Muscle of leg (tissue), 3 donors: ENCODE measurements at regions not wholly inside any gene's neighbourhood (a gene's known extent, or its start where the extent isn't known, plus 50 kb on each side); places are given as distances from the start of the nearest gene placed in this dataset.

Experiments
- DNase-seq: peaks from one replicate; pipeline ENCODE4 v3.0.0; 2013
- H3K27ac ChIP-seq: one replicate; pipeline ENCODE4 v1.5.1; 2013; ENCODE audit warnings: mild to moderate bottlenecking, low read length, control low read depth
- H3K27me3 ChIP-seq: one replicate; pipeline ENCODE4 v1.6.1; 2013; ENCODE audit warnings: low read length; ENCODE audit not compliant: control insufficient read depth, insufficient read depth
- H3K36me3 ChIP-seq: one replicate; pipeline ENCODE4 v1.6.1; 2013; ENCODE audit warnings: low read length; ENCODE audit not compliant: control insufficient read depth, insufficient read depth
- H3K4me1 ChIP-seq: one replicate; pipeline ENCODE4 v1.6.1; 2013; ENCODE audit warnings: low read length; ENCODE audit not compliant: control insufficient read depth, insufficient read depth
- H3K4me3 ChIP-seq: one replicate; pipeline ENCODE4 v1.5.1; 2013; ENCODE audit warnings: low read length, control low read depth
- H3K9me3 ChIP-seq: replicated peaks from 2 replicates; pipeline ENCODE4 v1.6.1; 2013; ENCODE audit warnings: low read depth, low read length; ENCODE audit not compliant: control insufficient read depth
- WGBS: methylation state at CpG from one replicate; pipeline ENCODE4 v1.1.5; 2013; ENCODE audit warnings: missing lambda C conversion rate; ENCODE audit not compliant: insufficient coverage; 5-methylcytosine and 5-hydroxymethylcytosine counted together

- Histone ChIP-seq H3K36me3 (no peaks in the 10 kb centered on the region), H3K4me3 (no peak overlapping the region), H3K4me1 (peaks cover 30% of the 10 kb centered on the region), H3K27me3 (peaks cover 26% of the 10 kb centered on the region), H3K27ac (no peak overlapping the region), H3K9me3 (no peaks in the 10 kb centered on the region)
- DNase-seq: no peak
- WGBS: 37% methylated on average over 26 of the region's 27 CpGs
These were observed 63.4 kb upstream of the RNU6ATAC start for GRCh38 chr9:134227451-134228411.

- Histone ChIP-seq H3K9me3 (no peaks in the 10 kb centered on the region), H3K27me3 (peaks cover 26% of the 10 kb centered on the region), H3K4me1 (peaks cover 30% of the 10 kb centered on the region), H3K36me3 (no peaks in the 10 kb centered on the region), H3K4me3 (no peak overlapping the region), H3K27ac (no peak overlapping the region)
- no peak for DNase-seq
- WGBS: 60% methylated on average over 2 of the region's 8 CpGs
These were observed 64.3 kb upstream of the RNU6ATAC start for GRCh38 chr9:134228649-134229048.

- no peaks in the 10 kb centered on the region for H3K36me3 ChIP-seq
- no peaks in the 10 kb centered on the region for H3K9me3 ChIP-seq
- peaks cover 26% of the 10 kb centered on the region for H3K4me1 ChIP-seq
- no peak overlapping the region for H3K27ac ChIP-seq
- WGBS: 89% methylated on average over 22 of the region's 23 CpGs
- DNase-seq: no peak
- no peak overlapping the region for H3K4me3 ChIP-seq
- H3K27me3 ChIP-seq: peaks cover 21% of the 10 kb centered on the region
These were observed 65.2 kb upstream of the RNU6ATAC start for GRCh38 chr9:134229466-134230091.

DNA sequence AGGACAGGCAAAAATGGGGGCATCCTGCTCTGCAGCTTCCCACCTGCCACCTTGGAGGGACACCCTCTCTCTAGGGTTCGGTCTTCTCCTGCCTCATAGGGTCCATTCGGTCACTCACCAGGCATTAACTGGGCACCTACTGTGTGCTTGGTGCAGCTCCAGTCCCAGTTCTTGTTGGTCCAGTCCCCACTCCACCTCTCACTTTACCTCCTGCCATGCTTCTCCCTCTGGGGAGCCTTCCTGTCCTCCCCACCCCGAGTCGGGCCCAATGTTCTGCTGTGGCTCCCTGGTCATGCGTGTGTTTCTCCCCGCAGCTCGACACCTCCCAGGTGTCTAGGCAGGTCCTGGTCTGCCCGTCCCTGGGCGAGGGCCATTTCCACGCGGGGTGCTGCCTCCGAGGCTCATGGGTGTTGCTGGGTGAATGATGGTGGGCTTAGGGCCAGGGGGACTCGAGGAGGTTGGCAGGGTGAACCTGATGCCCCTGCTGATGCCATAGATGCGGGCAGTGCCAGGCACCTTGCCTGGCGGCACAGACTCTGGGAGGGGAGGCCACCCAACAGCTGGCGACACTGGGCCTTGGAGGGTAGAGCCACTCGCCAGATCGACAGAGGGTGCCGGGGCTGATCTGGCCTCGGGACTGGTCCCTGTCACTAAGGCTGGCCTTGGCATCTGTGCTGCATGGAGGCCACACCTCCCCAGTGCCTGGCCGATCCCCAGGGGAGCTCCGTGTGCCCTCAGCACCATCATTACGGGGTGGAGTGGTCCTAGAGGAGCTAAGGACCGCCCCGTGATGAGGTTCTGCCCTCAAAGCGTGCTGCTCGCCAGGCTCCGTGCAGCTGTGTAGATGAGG lies 66.0 kb upstream of the RNU6ATAC start:
- H3K9me3 ChIP-seq: no peaks in the 10 kb centered on the region
- DNase-seq: no peak
- peaks cover 21% of the 10 kb centered on the region for H3K27me3 ChIP-seq
- H3K4me3 ChIP-seq: no peak overlapping the region
- H3K4me1 ChIP-seq: peaks cover 26% of the 10 kb centered on the region
- no peaks in the 10 kb centered on the region for H3K36me3 ChIP-seq
- 78% methylated on average over 24 of the region's 28 CpGs for WGBS
- H3K27ac ChIP-seq: no peak overlapping the region

DNA sequence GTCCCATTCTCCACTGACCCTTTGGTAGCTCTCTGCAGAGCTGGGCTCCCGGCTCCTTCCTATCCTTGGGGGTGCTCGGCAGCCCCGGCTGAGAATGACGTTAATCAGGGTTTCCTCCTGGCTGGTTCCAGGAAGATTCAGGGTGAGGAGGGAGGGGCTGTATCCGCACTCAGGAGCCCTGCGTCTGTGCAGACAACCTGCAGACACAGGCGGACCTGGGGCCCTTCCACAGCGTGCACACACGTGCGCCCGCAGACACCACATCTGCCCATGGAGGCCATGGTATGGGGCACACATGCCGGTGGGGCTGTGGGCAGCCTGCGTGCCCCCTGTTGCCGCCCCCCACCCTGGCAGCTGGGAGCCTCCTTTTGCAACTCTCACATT lies 66.6 kb upstream of the RNU6ATAC start:
- Histone ChIP-seq H3K27me3 (peaks cover 20% of the 10 kb centered on the region), H3K36me3 (no peaks in the 10 kb centered on the region), H3K4me3 (no peak overlapping the region), H3K4me1 (peaks cover 30% of the 10 kb centered on the region), H3K9me3 (no peaks in the 10 kb centered on the region), H3K27ac (no peak overlapping the region)
- WGBS: 45% methylated on average over 14 of the region's 14 CpGs
- no peak for DNase-seq

DNA sequence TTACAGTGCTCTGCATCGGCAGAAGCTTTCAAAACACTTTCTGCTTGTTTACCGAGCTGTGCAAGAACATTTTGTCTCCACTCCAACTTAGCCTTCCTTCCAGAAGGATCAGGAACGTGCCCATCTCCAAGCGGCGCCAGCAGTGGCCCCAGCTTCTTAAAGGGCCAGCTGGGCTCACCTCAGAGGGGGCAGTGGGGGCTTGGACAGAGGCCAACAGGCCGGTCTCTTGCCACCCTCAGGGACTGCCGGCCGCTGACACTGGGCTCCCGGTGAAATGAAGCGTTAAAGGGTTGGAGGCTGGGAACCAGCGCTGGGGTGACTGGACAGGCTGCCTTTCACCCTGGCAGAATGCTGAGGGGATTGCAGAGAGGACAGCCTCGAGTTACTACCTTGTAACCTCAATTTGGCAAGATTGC lies 67.0 kb upstream of the RNU6ATAC start:
- DNase-seq: no peak

DNA sequence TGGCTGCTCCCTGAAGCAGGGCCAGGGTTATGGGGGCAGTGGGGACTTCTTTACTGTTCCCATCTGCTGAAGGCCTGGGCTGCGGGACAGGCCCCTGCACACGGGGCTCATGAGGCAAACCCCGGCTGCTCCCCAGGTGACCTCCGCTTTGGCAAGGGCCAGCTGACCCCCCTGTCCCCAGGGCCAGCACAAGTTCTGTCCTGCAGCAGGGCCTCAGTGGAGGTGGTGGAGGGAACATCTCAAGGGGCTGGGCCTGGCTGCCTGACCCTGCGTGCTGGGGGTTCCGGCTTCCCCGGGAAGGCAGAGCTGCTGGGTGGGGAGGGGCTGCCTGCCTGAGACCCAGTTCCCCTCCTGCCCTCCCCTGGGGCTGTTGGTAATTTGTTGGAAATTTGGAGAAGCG lies 67.4 kb upstream of the RNU6ATAC start:
- Histone ChIP-seq H3K4me3 (no peak overlapping the region), H3K27ac (no peak overlapping the region), H3K4me1 (peaks cover 35% of the 10 kb centered on the region), H3K9me3 (no peaks in the 10 kb centered on the region), H3K27me3 (peaks cover 13% of the 10 kb centered on the region), H3K36me3 (no peaks in the 10 kb centered on the region)
- DNase-seq: no peak
- 74% methylated on average over 4 of the region's 8 CpGs for WGBS

More for the DNA sequence above, 67.0 kb upstream of the RNU6ATAC start:
- Histone ChIP-seq H3K4me1 (peaks cover 30% of the 10 kb centered on the region), H3K4me3 (no peak overlapping the region), H3K27me3 (peaks cover 17% of the 10 kb centered on the region), H3K9me3 (no peaks in the 10 kb centered on the region), H3K27ac (no peak overlapping the region), H3K36me3 (no peaks in the 10 kb centered on the region)
- WGBS: 22% methylated on average over 12 of the region's 12 CpGs

- Histone ChIP-seq H3K4me1 (peaks cover 37% of the 10 kb centered on the region), H3K27ac (no peak overlapping the region), H3K36me3 (no peaks in the 10 kb centered on the region), H3K4me3 (no peak overlapping the region), H3K9me3 (no peaks in the 10 kb centered on the region), H3K27me3 (peaks cover 3% of the 10 kb centered on the region)
- 79% methylated on average over 15 of the region's 16 CpGs for WGBS
- DNase-seq: no peak
These were observed 68.7 kb upstream of the RNU6ATAC start for GRCh38 chr9:134233022-134233421.

- no peaks in the 10 kb centered on the region for H3K9me3 ChIP-seq
- H3K36me3 ChIP-seq: no peaks in the 10 kb centered on the region
- no peak overlapping the region for H3K4me3 ChIP-seq
- DNase-seq: no peak
- peaks cover 32% of the 10 kb centered on the region for H3K4me1 ChIP-seq
- no peak overlapping the region for H3K27ac ChIP-seq
- 50% methylated on average over 16 of the region's 21 CpGs for WGBS
- H3K27me3 ChIP-seq: no peaks in the 10 kb centered on the region
These were observed 69.8 kb upstream of the RNU6ATAC start for GRCh38 chr9:134234001-134234660.
